ENCODE measurements at regions not wholly inside any gene's neighbourhood (a gene's known extent, or its start where the extent isn't known, plus 50 kb on each side); places are given as distances from the start of the nearest gene placed in this dataset.

DNA sequence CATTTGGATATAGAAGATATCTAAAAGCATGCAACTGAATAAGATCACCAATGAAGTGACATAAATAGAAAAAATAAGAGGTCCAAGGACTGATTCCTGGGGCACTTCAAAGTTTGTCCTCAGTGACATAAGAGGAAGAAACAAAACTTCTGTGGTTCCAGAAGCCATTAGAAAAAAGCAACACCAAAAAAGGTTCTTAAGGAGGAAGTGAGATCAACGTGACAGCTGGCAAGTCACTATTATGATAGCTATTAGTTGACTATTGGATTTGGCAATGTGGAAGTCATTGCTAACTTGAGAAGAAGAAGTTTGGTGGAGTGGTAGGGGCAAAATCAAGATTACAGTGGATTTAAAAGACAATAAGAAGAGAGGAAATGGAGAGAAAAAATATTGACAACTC lies 1098.3 kb downstream of the NAALADL2 start:
- no peak for DNase-seq (ENCODE audit: low spot score)
- intact Hi-C loops (cut with micrococcal nuclease; ENCODE audit: unreplicated experiment): loop anchor here (1.0 to 5.0 kb wide), 3 partner anchors 475 to 982 kb away; no protein-coding TSS in a partner anchor
- H3K27me3 ChIP-seq (replicated peaks; ENCODE audit: insufficient read depth, low read depth, low read length, poor library complexity): no peaks in the 10 kb centered on the region
- no peak overlapping the region for H3K4me3 ChIP-seq (ENCODE audit: low read depth, low read length, poor library complexity, severe bottlenecking)
- TF ChIP-seq EZH2 (IDR thresholded peaks at IDR 0.05; ENCODE audit: borderline replicate concordance, low read depth, low read length, poor library complexity, severe bottlenecking) (no peak), CTCF (conservative IDR thresholded peaks at IDR 0.05; ENCODE audit: low read depth, low read length) (no peak)
- H3K9me3 ChIP-seq (ENCODE audit: low read depth, low read length, poor library complexity, severe bottlenecking): no peaks in the 10 kb centered on the region
- no peaks in the 10 kb centered on the region for H3K4me1 ChIP-seq (ENCODE audit: insufficient read depth, low read length, poor library complexity, severe bottlenecking)
- ChIA-PET CTCF (interaction anchor here (0.6 to 1.0 kb wide), 2 partner anchors 473 to 982 kb away, joined by 3 to 5 read pairs; no protein-coding TSS in a partner anchor), POLR2A (ENCODE audit: low non-redundant PET) (no interaction called here)
- no peaks in the 10 kb centered on the region for H3K36me3 ChIP-seq (ENCODE audit: insufficient read depth, low read length, poor library complexity, severe bottlenecking)
- H3K27ac ChIP-seq (ENCODE audit: low read depth, low read length, poor library complexity, severe bottlenecking): no peak overlapping the region
- no TSS peak for BruUV-seq (replicated peaks)

DNA sequence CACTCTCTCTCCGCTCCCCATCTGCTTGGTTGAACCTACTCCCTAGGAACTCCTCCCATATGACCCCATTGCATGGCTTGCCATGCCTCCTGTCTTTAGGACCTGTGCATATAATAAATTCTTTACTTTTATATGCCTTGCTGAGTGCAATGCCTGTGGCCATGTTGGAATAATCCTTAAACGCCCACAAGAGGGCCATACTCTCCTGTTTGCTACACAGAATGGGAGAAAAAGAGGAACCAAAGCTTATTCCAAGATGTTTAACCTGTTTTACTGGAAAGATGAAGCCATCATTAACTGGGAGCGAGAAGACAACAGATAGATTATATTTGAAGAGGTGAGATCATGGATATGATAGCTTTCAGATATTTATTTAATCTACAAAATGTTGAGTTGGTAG lies 1097.8 kb downstream of the NAALADL2 start:
- intact Hi-C loops (cut with micrococcal nuclease; ENCODE audit: unreplicated experiment): loop anchor here (1.0 to 5.0 kb wide), 3 partner anchors 475 to 982 kb away; no protein-coding TSS in a partner anchor
- H3K4me1 ChIP-seq (ENCODE audit: insufficient read depth, low read length, poor library complexity, severe bottlenecking): no peaks in the 10 kb centered on the region
- ChIA-PET CTCF (interaction anchor here (0.6 to 1.0 kb wide), 2 partner anchors 473 to 982 kb away, joined by 3 to 5 read pairs; no protein-coding TSS in a partner anchor), POLR2A (ENCODE audit: low non-redundant PET) (no interaction called here)
- no peak overlapping the region for H3K27ac ChIP-seq (ENCODE audit: low read depth, low read length, poor library complexity, severe bottlenecking)
- H3K9me3 ChIP-seq (ENCODE audit: low read depth, low read length, poor library complexity, severe bottlenecking): no peaks in the 10 kb centered on the region
- peak; percentile 16 for DNase-seq (ENCODE audit: low spot score)
- no peaks in the 10 kb centered on the region for H3K36me3 ChIP-seq (ENCODE audit: insufficient read depth, low read length, poor library complexity, severe bottlenecking)
- BruUV-seq (replicated peaks): no TSS peak
- TF ChIP-seq EZH2 (IDR thresholded peaks at IDR 0.05; ENCODE audit: borderline replicate concordance, low read depth, low read length, poor library complexity, severe bottlenecking) (no peak), CTCF (conservative IDR thresholded peaks at IDR 0.05; ENCODE audit: low read depth, low read length) (peak; percentile 45; the same call in 1 of the 2 replicates)
- no peak overlapping the region for H3K4me3 ChIP-seq (ENCODE audit: low read depth, low read length, poor library complexity, severe bottlenecking)
- H3K27me3 ChIP-seq (replicated peaks; ENCODE audit: insufficient read depth, low read depth, low read length, poor library complexity): no peaks in the 10 kb centered on the region

GRCh38 chr3:175951047-175951694 lies 1092.0 kb downstream of the NAALADL2 start:
- ChIA-PET CTCF (no interaction called here), POLR2A (ENCODE audit: low non-redundant PET) (no interaction called here)
- no peak overlapping the region for H3K27ac ChIP-seq (ENCODE audit: low read depth, low read length, poor library complexity, severe bottlenecking)
- H3K4me3 ChIP-seq (ENCODE audit: low read depth, low read length, poor library complexity, severe bottlenecking): no peak overlapping the region
- no peaks in the 10 kb centered on the region for H3K27me3 ChIP-seq (replicated peaks; ENCODE audit: insufficient read depth, low read depth, low read length, poor library complexity)
- no peak for DNase-seq (ENCODE audit: low spot score)
- TF ChIP-seq EZH2 (IDR thresholded peaks at IDR 0.05; ENCODE audit: borderline replicate concordance, low read depth, low read length, poor library complexity, severe bottlenecking) (no peak), CTCF (conservative IDR thresholded peaks at IDR 0.05; ENCODE audit: low read depth, low read length) (no peak)
- intact Hi-C loops (cut with micrococcal nuclease; ENCODE audit: unreplicated experiment): no loop called here
- BruUV-seq (replicated peaks): no TSS peak
- no peaks in the 10 kb centered on the region for H3K4me1 ChIP-seq (ENCODE audit: insufficient read depth, low read length, poor library complexity, severe bottlenecking)
- H3K9me3 ChIP-seq (ENCODE audit: low read depth, low read length, poor library complexity, severe bottlenecking): peaks cover 2% of the 10 kb centered on the region
- H3K36me3 ChIP-seq (ENCODE audit: insufficient read depth, low read length, poor library complexity, severe bottlenecking): no peaks in the 10 kb centered on the region
